GM12878 (cell line): ENCODE measurements at regions not wholly inside any gene's neighbourhood (a gene's known extent, or its start where the extent isn't known, plus 50 kb on each side); places are given as distances from the start of the nearest gene placed in this dataset.

Experiments
- BMI1 ChIP-seq: fragments of 450-650 bp; IDR thresholded peaks from 2 replicates; pipeline ENCODE4 v1.6.1; 2016; ENCODE audit warnings: mild to moderate bottlenecking, moderate library complexity, borderline replicate concordance
- CBX5 ChIP-seq: sonication (generic); IDR thresholded peaks from 2 replicates; pipeline ENCODE4 v1.6.1; 2016; ENCODE audit warnings: low read depth, moderate library complexity, mild to moderate bottlenecking, inconsistent platforms
- CHD4 ChIP-seq: fragments of 200-600 bp; sonication (generic); IDR thresholded peaks from 2 replicates; pipeline ENCODE4 v1.6.1; 2016; ENCODE audit warnings: mild to moderate bottlenecking
- CTCF ChIP-seq, 3 experiments: IDR thresholded peaks in 2 of 3; conservative IDR thresholded peaks in 1 of 3; 2 replicates each; pipeline ENCODE4 v1.5.1; 2011; ENCODE audit warnings: low read depth in 3 of 3, low read length in 3 of 3, mild to moderate bottlenecking in 3 of 3, control low read depth in 2 of 3, moderate library complexity in 2 of 3, inconsistent platforms in 1 of 3, mixed read lengths in 1 of 3; ENCODE audit not compliant: control insufficient read depth in 2 of 3, insufficient read depth in 1 of 3; ENCODE audit errors: extremely low read depth in 1 of 3
- EZH2 ChIP-seq: IDR thresholded peaks from 2 replicates; pipeline ENCODE4 v1.6.1; 2012; ENCODE audit warnings: low read depth, mild to moderate bottlenecking, control low read depth, inconsistent platforms, low read length, borderline replicate concordance; ENCODE audit not compliant: control insufficient read depth
- MAX ChIP-seq: IDR thresholded peaks from 2 replicates; pipeline ENCODE4 v1.6.1; 2012; ENCODE audit warnings: low read depth, low read length, improper control_type of control experiment
- NR2C1 ChIP-seq: fragments of 450-650 bp; IDR thresholded peaks from 2 replicates; pipeline ENCODE4 v1.6.1; 2017; ENCODE audit warnings: antibody characterized with exemption, mild to moderate bottlenecking, moderate library complexity
- PKNOX1 ChIP-seq: fragments of 450-650 bp; IDR thresholded peaks from 2 replicates; pipeline ENCODE4 v1.6.1; 2016; ENCODE audit warnings: mild to moderate bottlenecking
- POLR2A ChIP-seq: IDR thresholded peaks from 2 replicates; pipeline ENCODE4 v1.6.1; 2011; ENCODE audit warnings: low read depth, mild to moderate bottlenecking, low read length
- SIX5 ChIP-seq: IDR thresholded peaks from 2 replicates; pipeline ENCODE4 v1.6.1; 2011; ENCODE audit warnings: mild to moderate bottlenecking, low read depth, low read length, moderate library complexity; ENCODE audit not compliant: severe bottlenecking
- ZBED1 ChIP-seq: IDR thresholded peaks from 2 replicates; pipeline ENCODE4 v1.6.1; 2016; ENCODE audit warnings: borderline replicate concordance

GRCh38 chr12:62106547-62107185, 153.5 kb upstream of the USP15 start:
- TF ChIP-seq PKNOX1 (no peak), CTCF (IDR thresholded peaks at IDR 0.05 in 2 of 3, conservative IDR thresholded peaks at IDR 0.05 in 1 of 3; ENCODE audit: control insufficient read depth in 2 of 3, extremely low read depth in 1 of 3, insufficient read depth in 1 of 3, low read depth in 3 of 3, low read length in 3 of 3) (no peak), CHD4 (no peak), EZH2 (no peak), ZBED1 (no peak), BMI1 (no peak), SIX5 (no peak), MAX (no peak), POLR2A (no peak), CBX5 (no peak), NR2C1 (no peak)
